Right lobe of liver (tissue), 4 donors: ENCODE measurements at regions not wholly inside any gene's neighbourhood (a gene's known extent, or its start where the extent isn't known, plus 50 kb on each side); places are given as distances from the start of the nearest gene placed in this dataset.

Experiments used
- POLR2A ChIP-seq: fragments of 450-650 bp; IDR thresholded peaks from one replicate; pipeline ENCODE4 v1.6.1; 2017; ENCODE audit warnings: antibody characterized with exemption, mild to moderate bottlenecking
- TF ChIP-seq, protein P1 (sequence below), 4 donors: fragments of 200-600 bp in 3 of 4; fragments of 450-650 bp in 1 of 4; IDR thresholded peaks; one replicate each; pipeline versions ENCODE4 v1.5.1 to v1.8.0; 2016 to 2022; ENCODE audit warnings: antibody characterized with exemption in 4 of 4, mild to moderate bottlenecking in 2 of 4
- donor health status: DM: no; HTN: no; CAD: no.
- donor health status: DM: no; HTN: no; CAD: no.
- donor health status: DM: no; HTN: yes; CAD: no.

DNA sequence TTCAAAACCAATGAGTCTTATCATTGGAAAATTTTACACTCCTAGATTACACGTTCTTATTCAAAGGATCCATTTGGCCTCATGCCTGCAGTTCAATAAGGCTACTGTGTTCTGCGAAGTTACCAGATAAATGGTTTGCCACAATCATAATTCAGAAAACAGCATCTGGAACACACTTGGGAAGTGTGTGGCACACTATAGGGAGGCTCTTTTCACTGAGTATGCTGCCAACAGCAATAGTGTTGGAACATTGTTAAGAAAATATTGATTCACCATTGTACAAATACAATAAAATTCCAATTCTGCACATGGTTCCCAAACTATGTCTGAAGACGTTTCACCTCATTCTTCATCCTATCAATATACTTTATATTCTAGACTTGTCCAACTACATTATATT lies 141.4 kb upstream of the DOK6 start:
- TF ChIP-seq POLR2A, result no peak
- TF ChIP-seq, protein P1, sequence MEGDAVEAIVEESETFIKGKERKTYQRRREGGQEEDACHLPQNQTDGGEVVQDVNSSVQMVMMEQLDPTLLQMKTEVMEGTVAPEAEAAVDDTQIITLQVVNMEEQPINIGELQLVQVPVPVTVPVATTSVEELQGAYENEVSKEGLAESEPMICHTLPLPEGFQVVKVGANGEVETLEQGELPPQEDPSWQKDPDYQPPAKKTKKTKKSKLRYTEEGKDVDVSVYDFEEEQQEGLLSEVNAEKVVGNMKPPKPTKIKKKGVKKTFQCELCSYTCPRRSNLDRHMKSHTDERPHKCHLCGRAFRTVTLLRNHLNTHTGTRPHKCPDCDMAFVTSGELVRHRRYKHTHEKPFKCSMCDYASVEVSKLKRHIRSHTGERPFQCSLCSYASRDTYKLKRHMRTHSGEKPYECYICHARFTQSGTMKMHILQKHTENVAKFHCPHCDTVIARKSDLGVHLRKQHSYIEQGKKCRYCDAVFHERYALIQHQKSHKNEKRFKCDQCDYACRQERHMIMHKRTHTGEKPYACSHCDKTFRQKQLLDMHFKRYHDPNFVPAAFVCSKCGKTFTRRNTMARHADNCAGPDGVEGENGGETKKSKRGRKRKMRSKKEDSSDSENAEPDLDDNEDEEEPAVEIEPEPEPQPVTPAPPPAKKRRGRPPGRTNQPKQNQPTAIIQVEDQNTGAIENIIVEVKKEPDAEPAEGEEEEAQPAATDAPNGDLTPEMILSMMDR (IDR thresholded peaks at IDR 0.05), result no peak
